T-helper 2 cell treated with Interferon-gamma antibody and Interleukin-4, amounts not matched to agents 5 μg/mL and 100 μg/mL, for 36 hours (primary cell): ENCODE measurements at regions not wholly inside any gene's neighbourhood (a gene's known extent, or its start where the extent isn't known, plus 50 kb on each side); places are given as distances from the start of the nearest gene placed in this dataset.

Experiments
- DNase-seq: peaks from one replicate; pipeline ENCODE4 v3.0.0; 2021; ENCODE audit warnings: low spot score
- H3K27ac Mint-ChIP-seq: one replicate; pipeline ENCODE4 v1.8.0; 2021; ENCODE audit warnings: mild to moderate bottlenecking, mixed read lengths
- H3K27me3 Mint-ChIP-seq: one replicate; pipeline ENCODE4 v1.8.0; 2021; ENCODE audit warnings: low read depth, mixed read lengths
- H3K36me3 Mint-ChIP-seq: one replicate; pipeline ENCODE4 v1.8.0; 2021; ENCODE audit warnings: low read depth, mixed read lengths
- H3K4me1 Mint-ChIP-seq: one replicate; pipeline ENCODE4 v1.8.0; 2021; ENCODE audit warnings: low read depth, mixed read lengths
- H3K4me3 Mint-ChIP-seq: one replicate; pipeline ENCODE4 v1.8.0; 2022; ENCODE audit warnings: mild to moderate bottlenecking, moderate library complexity, mixed read lengths
- H3K9me3 Mint-ChIP-seq: one replicate; pipeline ENCODE4 v1.8.0; 2021; ENCODE audit warnings: mixed read lengths

- Mint-ChIP-seq H3K36me3 (no peaks in the 10 kb centered on the region), H3K27me3 (no peaks in the 10 kb centered on the region), H3K27ac (no peak overlapping the region)
These were observed 1355.4 kb upstream of the ACVR2A start for GRCh38 chr2:146489386-146489785.

DNA sequence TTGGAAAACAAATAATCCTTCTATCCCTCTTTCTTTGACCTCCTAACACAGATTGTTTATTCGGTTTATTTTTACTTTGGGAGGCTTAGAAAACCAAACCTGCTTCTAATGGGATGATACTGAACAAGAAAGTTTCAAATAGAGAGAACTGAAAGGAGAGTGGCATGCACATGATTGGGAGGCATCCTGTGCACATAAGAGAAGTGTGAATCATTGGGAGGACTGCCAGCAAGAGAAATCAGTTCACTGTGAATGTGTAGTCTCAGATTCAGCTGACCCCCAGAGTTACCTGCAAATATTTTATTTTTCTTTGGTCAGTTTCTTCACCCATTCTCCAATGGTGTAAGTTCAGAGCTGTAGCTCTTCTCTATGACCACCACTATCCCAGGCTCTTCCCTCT is 1363.2 kb upstream of the ACVR2A start:
- Mint-ChIP-seq H3K27me3 (no peaks in the 10 kb centered on the region), H3K27ac (no peak overlapping the region), H3K4me3 (no peak overlapping the region), H3K4me1 (no peaks in the 10 kb centered on the region), H3K36me3 (no peaks in the 10 kb centered on the region), H3K9me3 (no peaks in the 10 kb centered on the region)
- DNase-seq: no peak

More at GRCh38 chr2:146489386-146489785, 1355.4 kb upstream of the ACVR2A start:
- Mint-ChIP-seq H3K4me1 (no peaks in the 10 kb centered on the region), H3K9me3 (peaks cover 4% of the 10 kb centered on the region), H3K4me3 (no peak overlapping the region)
- DNase-seq: no peak

GRCh38 chr2:146477383-146477782 is 1367.4 kb upstream of the ACVR2A start:
- Mint-ChIP-seq H3K4me3 (no peak overlapping the region), H3K9me3 (no peaks in the 10 kb centered on the region), H3K4me1 (no peaks in the 10 kb centered on the region), H3K27ac (no peak overlapping the region), H3K27me3 (no peaks in the 10 kb centered on the region), H3K36me3 (no peaks in the 10 kb centered on the region)
- DNase-seq: no peak

GRCh38 chr2:146468578-146468977 is 1376.3 kb upstream of the ACVR2A start:
- no peak for DNase-seq
- Mint-ChIP-seq H3K36me3 (no peaks in the 10 kb centered on the region), H3K27me3 (no peaks in the 10 kb centered on the region), H3K4me3 (no peak overlapping the region), H3K4me1 (no peaks in the 10 kb centered on the region), H3K27ac (no peak overlapping the region), H3K9me3 (peaks cover 16% of the 10 kb centered on the region)

DNA sequence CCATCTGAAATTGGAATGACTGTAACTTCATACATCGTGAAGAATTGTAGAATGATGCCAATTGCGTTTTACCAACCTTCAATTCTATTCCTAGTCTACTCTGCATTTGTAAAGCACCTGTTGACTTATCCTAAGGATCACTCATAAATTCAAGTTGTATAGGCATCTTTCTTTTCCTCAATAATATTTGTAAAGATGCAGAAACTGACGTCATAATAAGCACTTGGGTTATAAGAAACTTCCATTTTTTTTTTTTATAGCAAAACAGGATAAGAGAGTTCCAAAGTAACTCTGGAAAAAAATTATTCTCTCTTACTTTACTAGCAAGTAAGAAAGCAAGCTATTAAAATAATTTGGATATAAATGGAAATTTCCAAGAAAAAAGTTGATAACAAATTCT is 1377.4 kb upstream of the ACVR2A start:
- H3K4me3 Mint-ChIP-seq: no peak overlapping the region
- DNase-seq: no peak
- no peaks in the 10 kb centered on the region for H3K36me3 Mint-ChIP-seq
- H3K27ac Mint-ChIP-seq: no peak overlapping the region
- no peaks in the 10 kb centered on the region for H3K4me1 Mint-ChIP-seq
- no peaks in the 10 kb centered on the region for H3K27me3 Mint-ChIP-seq
- H3K9me3 Mint-ChIP-seq: peaks cover 16% of the 10 kb centered on the region

GRCh38 chr2:146465460-146465859 is 1379.4 kb upstream of the ACVR2A start:
- no peaks in the 10 kb centered on the region for H3K27me3 Mint-ChIP-seq

GRCh38 chr2:146461068-146461467 is 1383.8 kb upstream of the ACVR2A start:
- Mint-ChIP-seq H3K9me3 (peaks cover 16% of the 10 kb centered on the region), H3K27me3 (no peaks in the 10 kb centered on the region), H3K4me1 (no peaks in the 10 kb centered on the region), H3K4me3 (no peak overlapping the region), H3K36me3 (no peaks in the 10 kb centered on the region), H3K27ac (no peak overlapping the region)
- DNase-seq: no peak

More at GRCh38 chr2:146465460-146465859, 1379.4 kb upstream of the ACVR2A start:
- no peak for DNase-seq
- no peak overlapping the region for H3K27ac Mint-ChIP-seq
- H3K36me3 Mint-ChIP-seq: no peaks in the 10 kb centered on the region
- H3K4me1 Mint-ChIP-seq: no peaks in the 10 kb centered on the region
- no peak overlapping the region for H3K4me3 Mint-ChIP-seq
- peaks cover 16% of the 10 kb centered on the region for H3K9me3 Mint-ChIP-seq

- DNase-seq: no peak
- no peaks in the 10 kb centered on the region for H3K36me3 Mint-ChIP-seq
These were observed 1386.2 kb upstream of the ACVR2A start for GRCh38 chr2:146458585-146458984.

GRCh38 chr2:146457221-146457620 is 1387.6 kb upstream of the ACVR2A start:
- no peaks in the 10 kb centered on the region for H3K27me3 Mint-ChIP-seq
- H3K27ac Mint-ChIP-seq: no peak overlapping the region
- H3K36me3 Mint-ChIP-seq: no peaks in the 10 kb centered on the region
- no peaks in the 10 kb centered on the region for H3K4me1 Mint-ChIP-seq
- DNase-seq: no peak
- H3K4me3 Mint-ChIP-seq: no peak overlapping the region
- peaks cover 3% of the 10 kb centered on the region for H3K9me3 Mint-ChIP-seq

More at GRCh38 chr2:146458585-146458984, 1386.2 kb upstream of the ACVR2A start:
- Mint-ChIP-seq H3K27me3 (no peaks in the 10 kb centered on the region), H3K27ac (no peak overlapping the region), H3K9me3 (peaks cover 3% of the 10 kb centered on the region), H3K4me1 (no peaks in the 10 kb centered on the region), H3K4me3 (no peak overlapping the region)

DNA sequence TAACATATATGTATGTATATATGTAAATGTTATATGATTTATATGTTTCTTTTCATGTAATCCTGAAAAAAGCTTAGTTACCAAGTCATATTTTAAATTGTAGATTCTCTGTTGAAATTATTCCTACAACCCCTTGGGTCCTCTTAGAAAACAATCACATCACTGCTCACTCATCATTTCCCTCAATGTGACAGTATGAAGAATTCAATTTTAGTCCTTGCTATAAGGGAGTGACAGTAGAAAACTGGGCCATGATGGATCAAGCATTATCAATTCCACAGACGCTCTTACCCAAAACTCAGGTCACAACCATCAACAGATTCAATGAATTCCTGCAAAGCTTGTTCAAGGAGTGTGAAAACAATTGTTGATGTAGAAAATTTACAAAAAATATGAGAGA is 1389.5 kb upstream of the ACVR2A start:
- peaks cover 3% of the 10 kb centered on the region for H3K9me3 Mint-ChIP-seq
- DNase-seq: no peak
- H3K36me3 Mint-ChIP-seq: no peaks in the 10 kb centered on the region
- no peak overlapping the region for H3K27ac Mint-ChIP-seq
- H3K27me3 Mint-ChIP-seq: no peaks in the 10 kb centered on the region
- H3K4me1 Mint-ChIP-seq: no peaks in the 10 kb centered on the region
- no peak overlapping the region for H3K4me3 Mint-ChIP-seq

DNA sequence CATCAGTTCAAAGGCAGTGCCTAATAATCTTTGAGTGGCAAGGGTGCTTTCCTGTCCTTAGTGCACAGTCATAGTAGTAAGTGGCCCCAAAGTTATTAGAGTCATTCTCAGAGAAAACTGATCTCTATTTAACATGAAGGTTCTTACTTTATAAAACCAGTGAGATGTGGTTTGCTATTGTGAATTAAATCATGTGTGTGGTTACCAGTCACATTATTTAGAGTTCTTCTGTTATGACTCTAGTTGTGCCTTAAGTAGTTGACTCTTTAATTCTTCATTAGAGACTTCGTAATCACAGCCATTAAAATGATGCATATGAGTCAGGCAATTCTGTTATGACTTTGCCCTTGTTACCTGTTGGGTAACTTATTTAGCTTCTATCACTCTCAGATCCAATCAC is 1392.9 kb upstream of the ACVR2A start:
- no peak overlapping the region for H3K27ac Mint-ChIP-seq
- no peaks in the 10 kb centered on the region for H3K9me3 Mint-ChIP-seq
- no peak for DNase-seq
- H3K27me3 Mint-ChIP-seq: no peaks in the 10 kb centered on the region
- no peaks in the 10 kb centered on the region for H3K36me3 Mint-ChIP-seq
- H3K4me3 Mint-ChIP-seq: no peak overlapping the region
- no peaks in the 10 kb centered on the region for H3K4me1 Mint-ChIP-seq

DNA sequence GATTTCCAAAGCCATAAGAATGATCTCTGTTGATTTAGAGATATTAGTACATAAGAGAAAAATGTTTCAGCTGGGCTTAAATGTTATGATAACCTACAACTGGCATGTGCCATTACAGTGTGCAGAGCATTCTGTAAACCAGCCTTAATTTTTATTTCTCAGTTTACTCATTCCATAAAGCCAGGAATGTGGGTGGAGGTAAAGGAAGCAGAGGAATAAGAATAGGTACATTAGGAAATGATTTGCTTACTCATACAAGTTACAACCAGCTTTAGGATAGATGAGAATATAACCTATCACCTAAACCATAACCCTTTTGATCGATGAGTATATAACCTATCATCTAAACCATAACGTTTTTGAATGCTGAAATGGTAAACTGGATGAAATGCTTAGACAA is 1394.7 kb upstream of the ACVR2A start:
- H3K4me1 Mint-ChIP-seq: no peaks in the 10 kb centered on the region
- no peaks in the 10 kb centered on the region for H3K27me3 Mint-ChIP-seq
- no peak overlapping the region for H3K27ac Mint-ChIP-seq
- H3K9me3 Mint-ChIP-seq: no peaks in the 10 kb centered on the region
- no peaks in the 10 kb centered on the region for H3K36me3 Mint-ChIP-seq
- DNase-seq: no peak
- no peak overlapping the region for H3K4me3 Mint-ChIP-seq

GRCh38 chr2:146444987-146445386 is 1399.8 kb upstream of the ACVR2A start:
- Mint-ChIP-seq H3K4me1 (no peaks in the 10 kb centered on the region), H3K27me3 (no peaks in the 10 kb centered on the region), H3K9me3 (no peaks in the 10 kb centered on the region), H3K36me3 (no peaks in the 10 kb centered on the region), H3K4me3 (no peak overlapping the region), H3K27ac (no peak overlapping the region)
- DNase-seq: no peak

DNA sequence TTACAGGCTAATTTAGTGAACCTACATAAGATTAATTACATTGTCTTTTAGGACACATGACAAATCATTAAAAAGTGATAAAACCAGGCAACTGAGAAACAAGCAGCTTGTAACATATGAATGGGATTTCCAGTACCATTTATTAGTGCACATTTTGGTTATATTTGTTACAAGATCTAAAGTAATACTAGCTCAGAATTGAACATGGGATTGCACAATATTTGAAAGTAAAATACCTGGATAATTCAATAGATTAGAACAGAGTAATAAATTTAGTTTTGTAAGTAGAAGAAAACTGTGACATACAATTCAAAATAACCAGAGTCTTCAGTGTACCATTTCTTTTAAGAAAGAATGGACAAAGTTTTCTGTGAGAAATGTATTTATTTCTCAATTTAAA is 1400.7 kb upstream of the ACVR2A start:
- Mint-ChIP-seq H3K9me3 (no peaks in the 10 kb centered on the region), H3K27ac (no peak overlapping the region), H3K4me3 (no peak overlapping the region), H3K36me3 (no peaks in the 10 kb centered on the region), H3K4me1 (no peaks in the 10 kb centered on the region), H3K27me3 (no peaks in the 10 kb centered on the region)
- DNase-seq: no peak

GRCh38 chr2:146438246-146438645 is 1406.6 kb upstream of the ACVR2A start:
- no peaks in the 10 kb centered on the region for H3K27me3 Mint-ChIP-seq
- H3K9me3 Mint-ChIP-seq: no peaks in the 10 kb centered on the region
- DNase-seq: no peak
- no peak overlapping the region for H3K27ac Mint-ChIP-seq
- no peaks in the 10 kb centered on the region for H3K4me1 Mint-ChIP-seq
- H3K36me3 Mint-ChIP-seq: no peaks in the 10 kb centered on the region
- H3K4me3 Mint-ChIP-seq: no peak overlapping the region
